Stimulated activated CD4-positive, alpha-beta T cell treated with anti-CD3 and anti-CD28 coated beads, Interleukin-1b, Interleukin-23, amount 100 ng/mL, for 4 hours (primary cell): ENCODE measurements at regions not wholly inside any gene's neighbourhood (a gene's known extent, or its start where the extent isn't known, plus 50 kb on each side); places are given as distances from the start of the nearest gene placed in this dataset.
"Not testable (repeated sequence)": the region's sequence is repeated elsewhere in the genome, so short reads cannot be mapped to it uniquely, and the experiment has no call there.

Experiments
- DNase-seq, 2 donors: peaks; one replicate each; pipeline ENCODE4 v3.0.0-alpha.2; 2020; ENCODE audit warnings: low read depth in 2 of 2

DNA sequence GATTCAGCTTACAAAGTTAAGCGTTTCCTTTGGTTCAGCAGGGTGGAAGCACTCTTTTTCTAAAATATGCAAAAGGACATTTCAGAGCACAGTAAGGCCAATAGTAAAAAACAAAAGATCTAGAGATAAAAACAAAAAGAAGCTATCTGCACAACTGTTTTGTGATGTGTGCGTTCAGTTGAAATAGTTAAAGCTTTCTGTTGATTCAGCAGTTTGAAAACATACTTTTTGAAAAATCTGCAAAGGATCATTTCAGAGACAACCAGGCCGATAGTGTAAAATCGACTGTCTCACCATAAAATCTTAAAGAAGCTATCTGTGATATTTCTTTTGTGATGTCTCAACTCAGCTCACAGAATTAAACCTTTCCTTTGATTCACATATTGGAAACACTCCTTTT, 300.0 kb upstream of the ALG10B start:
- DNase-seq, result no peak

DNA sequence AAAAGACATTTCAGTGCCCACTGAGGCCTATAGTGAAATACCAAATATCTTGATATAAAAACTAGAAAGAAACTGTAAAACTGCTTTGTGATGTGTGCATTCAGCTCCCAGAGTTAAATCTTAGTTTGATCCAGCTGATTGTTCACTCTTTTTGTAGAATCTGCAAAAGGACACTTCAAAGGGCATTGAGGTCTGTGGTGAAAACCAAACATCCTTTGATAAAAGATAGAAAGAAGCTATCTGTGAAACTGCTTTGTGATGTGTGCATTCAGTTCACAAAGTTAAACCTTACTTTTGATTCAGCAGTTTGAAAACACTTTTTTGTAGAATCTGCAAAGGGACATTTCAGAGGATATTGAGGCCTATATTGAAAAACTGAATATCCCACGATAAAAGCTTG, 290.7 kb upstream of the ALG10B start:
- no peak for DNase-seq

DNA sequence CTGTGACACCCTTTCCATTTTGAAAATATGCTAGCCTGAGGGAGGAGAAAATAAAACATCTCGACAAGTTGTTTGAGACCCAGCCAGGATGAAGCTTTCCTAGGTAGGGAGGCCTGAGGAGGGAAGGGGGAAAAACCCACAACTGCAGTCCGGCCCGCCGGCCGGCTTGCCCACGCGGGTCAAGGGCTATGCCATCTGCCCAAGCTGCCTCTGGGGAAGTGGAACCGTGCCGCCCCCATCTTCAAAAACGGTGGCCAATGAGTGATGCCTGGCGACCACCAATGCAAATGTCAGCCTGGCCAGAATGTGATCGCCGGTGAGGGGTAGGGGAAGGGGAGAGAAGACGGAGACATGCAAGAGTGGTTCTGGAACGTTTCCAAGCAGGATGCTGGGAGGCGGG, 263.5 kb upstream of the ALG10B start:
- no peak for DNase-seq

DNA sequence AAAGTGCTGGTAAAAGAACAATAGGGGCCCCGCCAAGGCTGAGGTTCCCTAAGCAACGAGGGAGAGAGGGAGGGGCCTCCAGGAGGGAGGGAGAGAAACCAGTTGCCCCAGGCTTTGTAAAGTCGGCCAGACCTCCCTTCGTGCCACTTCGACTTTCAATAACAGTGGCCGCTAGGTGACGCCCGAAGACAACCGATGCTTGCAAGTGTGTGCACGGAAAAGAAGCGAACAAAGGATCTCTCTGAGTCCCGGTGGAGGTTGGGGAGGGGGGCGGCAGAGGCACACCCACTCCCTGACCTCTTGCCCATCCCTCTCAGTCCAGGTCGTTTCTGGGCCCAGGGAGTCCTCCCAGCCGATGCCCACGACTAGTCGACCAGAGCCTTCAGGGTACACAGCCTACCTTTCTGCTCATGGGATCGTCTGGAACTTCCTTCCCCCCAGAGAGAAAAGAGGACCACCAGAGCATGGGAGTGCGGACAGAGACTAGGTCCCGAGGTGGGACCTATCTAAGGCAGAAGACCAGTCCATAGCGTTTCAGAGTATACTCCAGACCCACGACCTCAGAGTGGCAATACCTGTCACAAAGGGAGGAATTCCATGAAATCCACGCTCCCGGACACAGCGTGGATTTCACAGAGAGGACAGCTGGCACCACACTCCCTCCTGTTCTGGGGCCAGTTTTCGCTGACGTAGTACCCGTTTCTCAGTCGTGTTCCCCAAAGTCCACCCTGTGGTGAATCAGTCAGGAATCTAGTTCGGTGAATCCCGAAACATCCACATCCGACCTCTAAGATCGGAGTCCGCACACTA, 262.7 kb upstream of the ALG10B start:
- DNase-seq, result no peak

DNA sequence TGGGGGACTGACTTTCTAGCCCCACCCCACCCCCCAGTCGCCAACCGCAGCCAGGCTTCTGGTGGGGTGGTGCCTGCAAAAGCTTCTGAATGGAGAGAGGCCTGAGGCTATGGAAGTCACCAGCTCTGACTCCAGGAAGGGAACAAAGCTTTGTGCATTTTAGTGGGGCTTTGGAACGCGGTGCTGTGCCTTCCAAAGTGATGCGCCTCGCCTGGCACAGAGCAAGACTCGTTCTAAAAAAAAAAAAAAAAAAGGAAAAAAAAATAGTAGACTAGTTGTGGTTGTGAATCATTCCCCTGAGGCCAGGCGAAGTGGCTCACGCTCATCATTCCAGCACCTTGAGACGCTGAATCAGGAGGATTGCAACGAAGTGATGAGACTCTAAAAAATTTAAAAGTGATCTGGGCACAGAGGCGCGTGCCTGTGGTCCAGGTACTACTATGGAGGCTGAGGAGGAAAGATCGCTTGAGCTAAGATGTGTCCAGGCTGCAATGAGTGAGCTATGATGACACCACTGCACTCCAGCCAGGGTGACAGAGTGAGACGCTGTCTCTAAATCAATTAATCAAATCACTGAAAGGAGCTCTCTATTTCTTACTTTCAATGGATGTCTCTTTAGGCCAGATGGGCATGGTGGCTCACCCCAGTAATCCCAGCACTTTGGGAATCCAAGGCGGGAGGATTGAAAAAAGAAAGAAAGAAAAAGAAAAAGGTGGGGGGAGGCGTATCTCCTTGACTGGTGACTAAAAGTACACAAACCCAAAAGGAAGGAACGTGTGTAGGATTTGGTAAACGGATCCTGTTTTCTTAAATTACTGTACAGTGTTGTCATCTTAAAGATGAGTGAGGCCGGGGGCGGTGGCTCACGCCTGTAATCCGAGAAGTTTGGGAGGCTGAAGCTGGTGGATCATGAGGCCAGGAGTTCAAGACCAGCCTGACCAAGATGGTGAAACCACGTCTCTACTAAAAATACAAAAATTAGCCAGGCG, 259.6 kb upstream of the ALG10B start:
- DNase-seq, result no peak

DNA sequence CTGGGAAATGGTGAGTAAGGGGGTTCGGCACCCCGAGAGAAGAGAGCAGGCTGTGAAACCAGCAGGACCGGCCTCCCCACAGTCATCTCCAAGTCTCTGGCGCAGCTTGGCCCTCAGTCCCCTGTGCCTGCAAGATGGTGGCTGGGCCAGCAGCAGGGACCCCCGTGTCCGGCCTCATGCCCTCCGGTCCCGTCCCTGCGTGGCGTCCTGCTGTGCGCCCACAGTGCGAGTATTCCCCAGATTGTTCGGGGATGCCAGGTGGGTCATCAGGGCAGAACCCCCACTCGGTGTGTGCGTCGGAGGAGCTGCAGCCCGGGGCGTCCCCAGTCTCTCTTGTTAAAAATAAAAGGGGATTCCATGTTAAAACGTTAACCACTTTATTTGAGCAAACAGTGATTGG, 216.9 kb upstream of the ALG10B start:
- DNase-seq, result no peak

DNA sequence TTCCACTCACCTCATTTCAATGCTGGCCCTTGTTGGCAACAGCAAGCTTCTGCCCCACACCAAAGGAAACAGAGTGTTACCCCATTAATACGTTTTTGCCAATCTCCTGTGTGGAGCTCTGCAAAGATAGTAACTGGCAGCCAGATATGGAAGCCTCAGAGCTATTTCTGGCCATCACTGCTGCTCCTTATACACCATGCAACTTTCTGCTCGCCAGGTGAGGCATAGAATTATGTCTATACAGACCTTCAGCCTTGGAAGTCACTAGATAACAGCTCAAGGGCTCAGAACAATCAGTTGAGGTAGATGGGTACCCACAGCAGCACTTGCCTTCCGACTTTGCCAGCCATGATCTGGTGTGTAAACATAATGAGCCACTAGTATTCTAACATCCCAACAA, 214.8 kb upstream of the ALG10B start:
- DNase-seq, result no peak

DNA sequence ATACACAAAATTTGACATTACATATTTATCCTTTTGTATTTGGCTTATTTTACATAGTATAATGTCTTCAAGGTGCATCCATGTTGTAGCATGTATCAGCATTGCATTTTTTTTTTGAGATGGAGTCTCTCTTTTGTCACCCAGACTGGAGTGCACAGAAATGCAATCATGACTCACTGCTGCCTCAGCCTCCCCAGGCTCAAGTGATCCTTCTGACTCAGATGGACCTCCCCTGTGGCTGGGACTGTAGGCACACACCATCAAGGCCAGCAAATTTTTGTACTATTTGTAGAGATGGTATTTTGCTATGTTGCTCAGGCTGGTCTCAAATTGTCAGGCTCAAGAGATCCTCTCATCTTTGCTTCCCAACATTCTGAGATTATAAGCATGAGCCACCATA, 214.4 kb upstream of the ALG10B start:
- DNase-seq, result no peak

DNA sequence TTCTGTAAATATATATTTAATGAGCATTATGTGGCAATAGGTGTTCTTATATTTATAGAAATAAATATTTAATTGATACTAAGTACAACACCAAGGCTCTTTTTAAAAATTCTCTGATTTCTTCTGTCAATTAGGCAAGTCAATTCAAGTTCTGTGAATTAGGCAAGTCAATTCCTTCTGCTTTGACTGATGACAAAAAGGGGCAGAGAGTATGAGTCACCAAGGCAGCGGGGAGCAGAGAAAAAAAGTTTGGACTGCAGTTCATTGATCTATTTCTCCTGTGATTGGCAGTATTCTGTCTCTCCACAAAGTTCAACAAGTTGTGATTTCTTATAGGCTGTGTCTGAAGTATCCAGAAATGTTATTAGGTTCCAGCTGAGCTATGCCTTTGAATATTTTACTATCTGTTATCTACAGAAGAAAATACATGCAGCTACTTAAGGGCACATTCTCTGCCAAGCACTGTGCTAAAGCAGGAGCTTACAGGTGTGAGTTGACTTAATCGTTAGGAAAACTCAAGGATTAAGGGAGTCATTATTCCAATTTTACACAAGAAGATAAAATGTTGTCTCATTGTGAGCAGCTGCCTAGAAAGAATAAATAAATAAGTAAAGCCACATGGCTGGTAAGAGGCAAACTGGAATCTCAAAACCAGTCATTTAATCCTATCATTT, 206.4 kb upstream of the ALG10B start:
- no peak for DNase-seq

DNA sequence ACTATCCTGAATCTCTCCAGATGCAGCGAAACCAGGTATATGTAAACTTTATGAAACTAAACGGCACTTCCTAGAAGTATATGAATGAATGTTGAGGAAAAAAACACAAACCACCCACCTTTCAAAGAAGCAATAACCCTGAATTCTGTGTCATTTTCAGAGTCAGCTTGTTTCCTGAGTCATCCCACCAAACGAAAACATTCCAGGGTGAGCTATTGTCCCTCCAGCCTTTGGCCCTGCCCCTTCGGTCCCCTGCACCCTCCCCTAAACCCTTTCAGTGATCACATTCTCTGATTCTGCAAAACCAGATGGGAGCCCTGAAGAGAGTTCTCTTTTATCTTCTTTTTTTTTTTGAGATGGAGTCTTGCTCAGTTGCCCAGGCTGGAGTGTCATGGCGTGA, 202.6 kb upstream of the ALG10B start:
- no peak for DNase-seq

DNA sequence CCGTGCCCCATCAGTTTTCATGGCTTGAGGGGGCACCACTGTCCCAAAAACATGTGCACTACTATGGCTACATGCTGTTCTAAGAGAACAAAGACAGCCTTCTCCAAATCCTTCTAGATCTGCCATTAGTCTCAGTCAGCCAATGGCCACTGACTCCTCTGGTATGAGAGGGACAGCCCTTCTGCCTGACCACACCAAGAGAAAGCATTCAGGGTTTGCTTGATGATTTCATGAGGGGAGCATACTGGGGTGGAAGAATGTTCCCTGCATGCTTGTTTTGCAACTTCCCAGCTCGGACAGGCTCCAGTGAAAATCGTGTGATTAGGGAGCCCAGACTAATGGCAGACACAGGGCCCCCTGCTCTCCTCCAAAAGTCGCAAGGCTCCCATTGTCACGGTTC, 199.6 kb upstream of the ALG10B start:
- no peak for DNase-seq

DNA sequence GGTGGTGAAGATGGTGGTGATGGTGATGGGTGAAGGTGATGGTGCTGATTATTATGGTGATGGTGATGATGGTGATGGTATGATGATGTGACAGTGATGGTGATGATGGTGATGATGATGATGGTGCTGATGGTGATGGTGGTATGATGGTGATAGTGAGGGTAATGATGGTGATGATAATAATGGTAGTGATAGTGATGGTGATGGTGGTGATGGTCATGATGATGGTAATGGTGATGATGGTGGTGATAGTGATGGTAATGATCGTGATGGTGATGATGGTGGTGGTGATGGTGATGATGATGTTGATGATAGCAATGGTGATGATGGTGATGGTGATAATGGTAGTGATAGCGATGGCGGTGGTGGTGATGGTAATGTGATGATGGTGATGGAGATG, 197.9 kb upstream of the ALG10B start:
- DNase-seq, result no peak

DNA sequence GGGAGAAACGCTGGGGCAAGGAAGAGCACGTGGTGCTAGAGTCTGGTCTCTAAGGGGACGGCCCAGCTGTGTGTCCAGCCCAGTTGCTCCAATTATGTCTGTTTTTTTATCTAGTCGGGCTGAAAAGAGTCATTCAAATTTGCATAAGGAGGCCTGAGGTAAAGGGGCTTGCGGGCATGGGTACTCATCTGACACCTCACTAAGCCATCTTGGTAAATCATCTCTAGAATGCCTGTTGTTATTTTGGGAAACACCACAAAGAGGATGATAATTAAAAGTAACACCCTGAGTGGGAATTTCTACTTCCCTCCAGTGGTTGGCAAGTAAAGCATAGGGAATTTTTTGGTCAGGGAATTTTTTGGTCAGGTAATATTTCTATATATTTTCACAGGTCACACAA, 196.1 kb upstream of the ALG10B start:
- no peak for DNase-seq

DNA sequence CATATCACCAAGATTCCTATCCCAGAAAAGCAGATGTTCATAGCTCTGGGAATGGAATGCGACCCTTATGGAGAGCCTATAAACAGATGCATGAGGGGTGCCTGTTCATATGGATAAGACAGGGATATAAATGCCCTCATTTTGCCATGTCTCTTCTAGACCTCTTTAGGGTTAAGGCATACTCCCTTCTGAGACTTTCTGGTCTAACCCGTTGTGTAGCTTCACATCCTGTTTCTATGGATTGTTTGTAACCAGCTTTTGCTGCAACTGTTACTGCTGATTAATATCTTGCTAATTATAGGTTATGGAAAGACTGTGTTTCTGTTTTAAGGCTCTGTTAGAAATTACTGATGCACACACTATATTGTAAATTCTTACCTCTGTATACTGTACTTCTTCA, 193.5 kb upstream of the ALG10B start:
- not testable (repeated sequence) for DNase-seq

DNA sequence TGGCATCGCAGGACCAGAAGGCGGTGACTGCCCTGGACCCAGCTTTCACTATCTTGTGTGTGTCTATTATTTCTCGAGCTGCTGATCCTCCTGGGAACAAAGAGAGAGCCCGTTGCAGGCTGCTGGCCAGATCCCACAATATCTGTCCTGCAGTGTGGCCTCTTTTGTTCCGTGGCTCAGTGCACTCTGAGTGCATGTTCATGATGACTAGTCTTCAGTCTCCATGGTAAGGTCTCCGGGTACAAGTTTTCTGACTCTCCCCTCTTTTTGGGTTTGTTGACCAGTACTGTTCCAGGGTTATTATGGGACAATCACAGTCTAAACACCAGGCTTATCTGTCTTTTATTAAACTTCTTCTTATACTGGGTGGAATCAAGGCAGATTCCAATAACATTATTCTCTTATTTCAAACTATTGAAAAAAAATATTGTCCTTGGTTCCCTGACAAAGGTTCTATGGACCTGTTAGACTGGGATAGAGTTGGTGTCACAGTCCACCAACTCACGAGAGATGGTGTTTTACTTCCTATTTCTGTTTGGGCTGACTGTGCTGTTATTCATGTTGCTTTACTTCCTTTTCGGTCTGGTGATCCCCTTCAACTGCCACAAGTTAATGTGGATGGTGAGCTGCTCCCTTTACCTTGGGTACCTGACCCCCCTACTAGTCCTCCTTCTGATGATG, 192.9 kb upstream of the ALG10B start:
- DNase-seq, result no peak

DNA sequence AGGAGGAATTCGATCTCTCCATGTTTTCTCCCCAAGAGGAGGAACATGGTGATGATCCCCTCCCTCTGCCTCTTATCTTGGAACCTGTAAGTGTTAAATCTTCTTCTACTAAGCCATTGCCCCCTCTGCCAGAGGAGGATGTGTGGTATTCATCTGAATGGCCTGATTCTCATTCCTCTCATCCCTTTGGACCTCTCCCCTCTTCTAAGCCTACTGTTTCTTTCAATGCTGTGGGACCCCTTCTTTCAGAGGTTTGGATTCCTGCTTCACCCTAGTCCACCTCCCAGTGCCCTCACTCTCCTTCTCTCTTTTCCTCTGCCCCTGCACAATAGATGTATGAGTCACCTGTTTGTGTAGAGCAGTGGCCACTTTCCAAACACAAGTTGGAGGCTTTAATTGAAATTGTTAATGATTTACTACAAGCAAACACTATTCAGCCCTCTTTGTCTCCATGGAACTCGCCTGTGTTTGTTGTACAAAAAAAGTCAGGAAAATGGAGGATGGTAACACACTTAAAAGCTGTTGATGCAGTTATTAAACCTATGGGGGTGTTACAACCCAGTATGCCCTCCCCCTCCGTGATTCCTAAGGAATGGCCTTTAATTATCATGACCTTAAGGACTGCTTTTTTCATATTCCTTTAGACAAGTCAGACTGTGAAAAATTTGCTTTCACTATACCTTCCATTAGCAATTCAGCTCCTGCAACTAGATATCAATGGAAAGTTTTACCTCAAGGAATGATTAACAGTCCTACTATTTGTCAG, 192.1 kb upstream of the ALG10B start:
- no peak for DNase-seq

DNA sequence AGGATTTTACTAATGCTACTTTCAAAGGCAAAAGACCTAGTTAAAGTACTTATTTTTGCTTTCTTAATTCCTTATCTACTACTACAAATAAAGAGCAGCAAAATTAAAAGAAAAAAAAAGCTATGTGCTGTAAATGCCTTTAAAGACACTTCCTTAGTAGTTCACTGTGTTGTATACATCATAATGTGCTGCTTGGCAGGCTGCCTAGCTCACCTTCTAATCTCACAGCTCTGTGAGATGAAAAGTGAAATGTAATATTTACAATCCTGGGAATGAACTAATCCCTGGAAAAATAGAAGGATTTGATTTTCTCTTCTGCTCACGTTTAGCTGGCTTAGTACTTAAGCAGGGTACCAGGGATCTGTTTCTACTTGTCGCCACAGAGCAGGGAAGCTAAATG, 184.4 kb upstream of the ALG10B start:
- no peak for DNase-seq

DNA sequence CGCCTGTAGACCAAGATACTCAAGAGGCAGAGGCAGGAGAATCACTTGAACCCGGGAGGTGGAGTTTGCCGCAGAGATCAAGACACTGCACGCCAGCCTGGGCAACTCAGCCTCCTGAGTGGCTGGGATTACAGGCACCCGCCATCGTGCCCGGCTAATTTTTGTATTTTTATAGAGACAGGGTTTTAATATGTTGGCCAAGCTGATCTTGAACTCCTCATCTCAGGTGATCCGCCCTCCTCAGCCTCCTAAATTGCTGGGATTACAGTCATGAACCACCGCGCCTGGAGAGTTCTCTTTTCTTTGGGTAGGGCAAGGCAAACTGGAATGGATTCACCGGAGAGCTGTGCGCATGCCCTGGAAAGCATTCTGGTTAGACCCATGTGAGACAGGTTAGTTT, 179.3 kb upstream of the ALG10B start:
- no peak for DNase-seq

DNA sequence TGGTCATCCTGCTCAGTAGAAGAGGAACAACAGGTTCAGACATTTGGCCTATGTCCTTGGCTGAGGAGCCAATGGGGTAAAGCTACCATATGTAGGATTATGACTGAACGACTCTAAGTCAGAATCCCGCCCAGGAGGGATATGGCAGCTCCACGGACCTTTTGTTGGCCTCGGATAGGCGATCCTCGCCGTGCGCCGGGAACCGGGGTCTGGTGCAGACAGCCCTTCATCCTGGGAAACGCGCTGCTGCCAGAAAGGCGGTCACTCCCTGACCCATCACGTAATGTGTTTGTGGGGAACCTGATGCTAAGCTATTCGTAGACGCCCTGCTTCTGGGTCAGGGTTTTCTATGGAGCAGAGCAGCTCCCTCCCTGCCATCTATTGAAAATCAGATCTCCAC, 178.9 kb upstream of the ALG10B start:
- DNase-seq, result no peak

DNA sequence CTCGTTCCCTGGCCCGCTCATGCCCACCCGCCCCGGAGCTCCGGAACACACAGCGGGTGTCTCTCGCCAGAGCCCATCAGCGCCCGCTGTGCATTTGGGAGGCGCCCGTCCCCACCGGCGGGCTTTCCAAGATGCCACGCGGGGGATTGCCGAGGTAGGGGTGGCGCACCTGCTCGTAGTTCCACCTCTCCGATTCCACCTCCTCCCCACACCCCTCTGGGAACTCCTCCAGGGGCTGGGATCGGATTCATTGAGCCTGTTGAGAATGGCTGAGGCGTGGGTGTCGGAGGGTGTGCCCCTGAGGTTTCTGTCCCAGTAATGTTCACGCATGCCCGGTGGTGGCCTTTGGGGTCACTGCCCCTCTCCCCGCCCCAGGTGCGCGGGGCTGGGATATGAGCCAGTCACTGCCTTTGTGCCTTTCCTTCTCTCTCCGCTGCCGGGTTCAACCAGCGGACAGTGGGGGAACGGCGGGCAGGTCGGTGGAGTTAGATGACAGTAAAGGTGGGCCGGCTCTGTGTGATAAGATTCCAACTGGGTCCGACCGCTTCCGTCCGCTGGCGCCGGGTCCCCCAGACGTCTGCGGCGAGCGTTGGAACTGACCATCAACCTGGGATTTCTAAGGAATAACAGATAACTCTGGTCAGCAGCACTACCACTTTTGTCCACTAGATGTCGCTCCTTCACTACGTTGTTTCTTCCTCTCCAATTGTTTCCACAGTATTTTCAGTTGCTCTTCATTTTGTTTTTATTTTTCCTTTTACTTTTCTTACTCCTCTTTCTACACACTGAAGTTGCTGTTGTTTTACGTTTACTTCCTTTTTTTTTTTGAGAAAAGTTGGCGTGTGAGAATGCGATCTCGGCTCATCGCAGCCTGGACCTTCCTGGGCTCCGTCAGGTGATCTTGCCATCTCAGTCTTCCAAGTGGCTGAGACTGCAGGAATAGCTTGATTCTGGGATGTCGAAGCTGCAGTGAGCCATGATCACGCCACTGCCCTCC, 178.1 kb upstream of the ALG10B start:
- DNase-seq, result peak; percentile 28 to 64
